GF-D8 (cell line): ENCODE measurements at regions not wholly inside any gene's neighbourhood (a gene's known extent, or its start where the extent isn't known, plus 50 kb on each side); places are given as distances from the start of the nearest gene placed in this dataset.

Experiments
- DNase-seq: peaks from one replicate; lab custom pipeline; 2025; lab: John Stamatoyannopoulos, UW

- no peak for DNase-seq
Observed at GRCh38 chr18:48488388-48488850, 50.4 kb upstream of the CTIF start.

- no peak for DNase-seq
Observed at GRCh38 chr18:48486754-48487153, 52.1 kb upstream of the CTIF start.

GRCh38 chr18:48485828-48486405 is 52.9 kb upstream of the CTIF start:
- no peak for DNase-seq

- no peak for DNase-seq
Observed at GRCh38 chr18:48481092-48481491, 57.7 kb upstream of the CTIF start.

GRCh38 chr18:48479531-48479930 is 59.3 kb upstream of the CTIF start:
- DNase-seq, result no peak

- DNase-seq, result peak; percentile 52
Observed at GRCh38 chr18:48477348-48477747, 61.5 kb upstream of the CTIF start.

GRCh38 chr18:48476550-48476917 is 62.3 kb upstream of the CTIF start:
- DNase-seq, result no peak

- DNase-seq, result peak; percentile 64
Observed at GRCh38 chr18:48475635-48476549, 62.9 kb upstream of the CTIF start.

- no peak for DNase-seq
Observed at GRCh38 chr18:48473816-48474215, 64.6 kb upstream of the ZBTB7C start.

- no peak for DNase-seq
Observed at GRCh38 chr18:48472610-48473009, 63.4 kb upstream of the ZBTB7C start.

GRCh38 chr18:48470484-48471180 is 61.4 kb upstream of the ZBTB7C start:
- DNase-seq, result no peak

GRCh38 chr18:48468151-48468550 is 59.0 kb upstream of the ZBTB7C start:
- DNase-seq, result no peak

- DNase-seq, result no peak
Observed at GRCh38 chr18:48467231-48467630, 58.0 kb upstream of the ZBTB7C start.

- DNase-seq, result no peak
Observed at GRCh38 chr18:48462510-48462909, 53.3 kb upstream of the ZBTB7C start.

- DNase-seq, result no peak
Observed at GRCh38 chr18:48460929-48461583, 51.9 kb upstream of the ZBTB7C start.

- peak; percentile 17 for DNase-seq
Observed at GRCh38 chr18:48459465-48459864, 50.3 kb upstream of the ZBTB7C start.

- no peak for DNase-seq
Observed at GRCh38 chr18:48459016-48459415, 49.8 kb upstream of the ZBTB7C start.
